HG03097 (cell line): ENCODE measurements at regions not wholly inside any gene's neighbourhood (a gene's known extent, or its start where the extent isn't known, plus 50 kb on each side); places are given as distances from the start of the nearest gene placed in this dataset.

ENCODE experiments used
- ATAC-seq: cut with Tn5 transposase; IDR thresholded peaks from one replicate; pipeline ENCODE4 v1.9.1; 2021; ENCODE audit not compliant: unreplicated experiment, low FRiP score

DNA sequence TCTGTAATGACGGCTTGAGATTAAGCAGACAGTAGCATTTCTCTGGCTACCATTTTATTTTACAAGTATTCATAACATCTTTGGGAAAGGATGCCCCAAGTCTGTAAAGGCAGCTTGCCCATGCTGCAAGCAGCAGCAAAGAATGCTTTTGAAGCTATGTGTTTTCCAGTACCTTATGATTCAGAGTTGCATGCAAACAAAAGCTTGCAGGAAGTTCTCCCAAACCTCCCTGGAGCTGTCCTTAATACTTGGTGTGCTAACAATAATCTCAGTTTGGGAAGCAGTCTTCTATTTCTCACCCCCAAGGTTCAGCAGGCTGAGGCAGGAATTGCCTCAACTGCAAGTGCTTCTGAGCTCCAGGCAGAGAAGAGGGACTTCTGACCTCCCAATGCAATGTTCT lies 60.8 kb downstream of the CCNA1 start:
- no peak for ATAC-seq

DNA sequence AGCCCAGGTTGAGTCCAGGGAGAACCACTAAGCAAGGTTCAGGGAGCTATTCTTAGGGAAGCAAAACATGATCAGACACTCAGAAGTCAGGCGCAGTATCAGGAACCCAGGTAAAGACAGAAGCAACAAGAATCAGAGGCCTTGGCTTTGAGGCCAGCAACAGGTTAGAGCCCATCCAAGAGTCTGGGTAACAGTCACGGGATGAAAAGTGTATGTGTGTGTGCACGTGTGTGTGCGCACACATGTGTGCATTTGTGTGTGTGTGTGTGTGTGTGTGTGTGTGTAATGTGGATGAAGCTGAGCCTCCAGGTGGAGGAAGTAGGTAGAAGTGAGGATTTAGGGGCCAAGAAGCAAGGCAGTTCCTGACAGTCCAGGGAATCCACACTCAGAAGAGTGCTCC lies 63.1 kb downstream of the CCNA1 start:
- ATAC-seq: no peak

DNA sequence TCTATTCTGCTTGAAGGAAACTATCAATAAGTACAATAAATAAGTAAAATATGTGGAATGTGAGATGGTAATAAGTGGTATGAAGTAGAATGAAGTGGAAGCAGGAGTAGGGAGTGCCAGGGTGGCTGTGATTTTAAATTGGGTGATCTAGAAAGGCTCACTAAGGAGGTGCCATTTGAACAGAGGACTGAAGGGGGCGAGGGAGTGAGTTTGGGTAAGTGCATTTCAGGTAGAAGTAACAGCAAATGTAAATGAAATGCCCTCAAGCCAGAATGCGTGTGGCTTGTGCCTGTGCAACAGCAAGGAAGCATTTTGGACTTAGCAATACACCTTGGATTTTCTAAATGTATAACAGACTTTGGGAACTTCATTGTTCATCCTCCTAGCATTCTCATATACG lies 77.1 kb downstream of the CCNA1 start:
- ATAC-seq: no peak

DNA sequence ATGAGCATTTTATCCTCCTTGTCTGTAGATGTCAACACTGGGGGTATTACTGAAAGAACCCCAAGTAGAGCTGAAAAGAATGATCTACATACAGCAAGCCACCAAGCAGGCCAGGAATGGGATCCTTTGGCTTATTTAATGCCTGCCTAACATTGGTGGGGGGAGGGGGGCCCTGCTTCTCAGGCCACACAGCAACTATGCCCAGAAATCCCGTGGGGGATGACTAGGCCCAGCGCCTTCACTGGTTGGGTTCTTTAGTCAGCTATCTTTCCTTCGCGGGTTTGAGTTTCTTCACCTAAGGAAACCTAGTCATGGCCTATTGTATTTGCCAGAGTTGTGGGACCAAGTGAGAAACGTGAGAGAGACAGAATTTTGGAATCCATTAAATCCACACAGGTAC lies 80.5 kb downstream of the CCNA1 start:
- no peak for ATAC-seq

DNA sequence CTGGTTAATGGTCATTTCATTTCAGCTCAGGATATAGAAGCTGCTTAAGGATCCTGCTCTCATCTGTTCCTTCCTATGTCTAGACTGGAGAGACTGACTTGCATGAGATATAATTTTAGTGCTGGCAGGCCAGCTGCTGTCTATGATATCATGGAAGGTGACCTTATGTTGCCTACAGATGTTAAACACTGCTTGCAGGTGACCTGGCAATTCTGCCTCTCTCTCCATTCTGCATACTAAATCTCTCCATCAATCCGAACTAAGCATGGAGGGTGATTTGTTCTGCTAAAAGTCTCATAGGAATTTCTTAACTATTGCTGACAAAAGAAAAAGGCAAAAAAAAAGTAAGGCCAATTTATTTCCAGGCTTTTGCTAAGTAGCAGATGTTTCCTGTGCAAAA lies 81.0 kb downstream of the CCNA1 start:
- no peak for ATAC-seq

DNA sequence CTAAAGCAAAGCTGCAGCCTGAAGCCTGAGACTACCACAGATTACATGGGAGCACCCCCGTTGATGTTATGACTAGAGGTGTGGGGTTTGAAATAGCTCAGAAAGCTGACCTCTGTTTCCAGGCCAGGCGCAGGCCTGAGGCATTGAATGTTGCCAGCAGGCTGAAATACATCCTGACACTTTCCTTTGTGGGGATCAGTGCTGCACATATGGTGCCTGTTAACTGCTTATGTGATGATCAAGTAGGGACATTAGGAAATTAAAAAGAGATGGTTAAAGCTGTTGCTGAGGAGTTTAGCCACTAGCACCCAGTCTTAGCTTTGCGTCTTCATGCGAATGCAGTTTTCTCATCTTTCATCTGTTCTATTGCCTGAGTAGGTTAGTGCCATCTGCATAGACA lies 83.2 kb downstream of the CCNA1 start:
- ATAC-seq: no peak

DNA sequence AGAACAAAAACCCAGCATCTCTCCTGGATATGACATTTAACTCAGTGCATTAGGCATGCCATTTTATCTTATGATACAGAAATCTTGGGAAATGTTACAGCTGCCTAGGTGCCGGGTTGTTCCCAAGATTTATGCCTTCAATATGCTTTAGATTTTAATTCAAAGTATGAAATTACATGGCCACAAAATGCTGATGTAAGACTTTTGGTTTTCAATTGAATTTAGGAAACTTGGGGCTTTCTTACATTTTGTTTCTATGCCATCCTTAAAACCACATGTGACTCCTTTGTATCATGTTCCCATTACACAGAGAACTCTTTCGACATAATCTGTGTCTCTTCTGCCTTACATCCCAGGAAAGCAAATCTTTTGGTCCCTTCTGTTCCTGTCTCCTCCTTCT lies 83.9 kb downstream of the CCNA1 start:
- no peak for ATAC-seq

DNA sequence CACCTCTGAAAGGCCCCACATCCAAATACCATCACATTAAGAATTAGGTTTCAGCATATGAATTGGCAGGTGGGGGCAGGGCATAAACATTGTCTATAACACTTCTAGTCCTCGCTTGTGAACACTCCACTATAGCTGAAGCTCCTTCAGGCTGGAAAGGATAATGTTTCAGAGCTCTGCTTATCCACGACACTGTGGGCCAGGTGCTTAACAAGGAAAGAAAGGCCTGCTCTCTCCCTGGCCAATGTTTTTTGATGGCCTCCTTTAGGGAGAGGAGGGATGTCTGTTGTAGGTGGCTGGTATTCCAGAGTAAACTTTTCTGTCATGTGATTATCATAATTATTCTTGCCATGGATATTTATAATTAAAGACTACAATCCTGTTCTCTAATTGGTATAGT lies 86.4 kb downstream of the CCNA1 start:
- no peak for ATAC-seq

DNA sequence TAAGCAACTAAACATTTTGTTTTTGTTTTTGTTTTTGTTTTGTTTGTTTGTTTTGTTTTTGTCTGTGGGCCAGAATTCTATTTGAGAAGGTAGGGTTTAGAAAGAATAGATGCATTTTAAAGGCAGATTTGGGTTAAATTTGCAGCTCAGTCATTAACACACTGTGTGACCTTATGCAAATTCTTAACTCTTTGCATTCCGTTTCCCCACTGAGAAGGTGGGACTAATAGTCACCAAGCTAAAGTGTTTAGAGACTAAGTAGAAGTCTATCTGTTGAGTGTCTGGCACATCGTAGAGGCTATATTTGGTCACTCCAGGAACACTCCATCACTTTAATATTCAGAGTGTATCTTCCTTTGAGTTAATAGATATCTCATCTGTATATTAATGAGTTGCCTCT lies 87.1 kb downstream of the CCNA1 start:
- ATAC-seq: no peak

DNA sequence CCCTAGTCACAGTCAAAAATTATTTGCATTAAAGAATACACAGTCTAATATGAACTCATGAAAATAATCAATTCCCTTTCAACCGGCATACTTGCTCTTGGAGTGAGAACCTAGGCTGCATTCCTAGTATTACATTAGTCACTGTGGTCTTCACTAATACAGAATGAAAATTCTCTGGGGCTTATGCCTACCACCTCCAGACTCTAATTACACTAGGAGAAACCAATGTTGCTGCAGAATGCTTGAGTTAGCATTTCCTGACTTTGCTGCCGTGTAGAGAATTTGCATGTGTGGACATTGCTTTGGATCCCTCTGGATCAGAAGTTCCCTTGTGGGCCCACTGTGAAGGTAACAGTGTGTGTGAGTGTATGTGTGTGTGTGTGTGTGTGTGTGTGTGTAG lies 87.8 kb downstream of the CCNA1 start:
- no peak for ATAC-seq

DNA sequence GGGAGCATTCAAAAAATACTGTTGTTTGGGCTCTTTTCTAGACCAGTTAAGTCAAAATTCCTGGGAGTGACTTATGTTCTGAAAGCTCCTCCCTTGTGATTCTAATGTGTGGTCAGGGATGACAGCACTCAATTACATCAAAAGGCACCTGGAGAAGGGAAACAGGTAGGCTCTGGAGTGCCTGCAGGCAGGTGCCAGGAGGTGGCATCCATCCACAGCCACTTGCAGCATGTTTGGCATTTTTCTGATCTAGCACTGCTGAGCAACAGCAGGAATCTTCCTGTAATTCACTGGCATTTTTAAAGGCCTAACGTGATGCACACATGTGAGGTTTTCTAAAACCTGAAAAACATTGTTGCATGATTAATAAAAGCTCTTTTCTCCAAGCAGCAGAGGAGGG lies 94.6 kb downstream of the CCNA1 start:
- no peak for ATAC-seq

DNA sequence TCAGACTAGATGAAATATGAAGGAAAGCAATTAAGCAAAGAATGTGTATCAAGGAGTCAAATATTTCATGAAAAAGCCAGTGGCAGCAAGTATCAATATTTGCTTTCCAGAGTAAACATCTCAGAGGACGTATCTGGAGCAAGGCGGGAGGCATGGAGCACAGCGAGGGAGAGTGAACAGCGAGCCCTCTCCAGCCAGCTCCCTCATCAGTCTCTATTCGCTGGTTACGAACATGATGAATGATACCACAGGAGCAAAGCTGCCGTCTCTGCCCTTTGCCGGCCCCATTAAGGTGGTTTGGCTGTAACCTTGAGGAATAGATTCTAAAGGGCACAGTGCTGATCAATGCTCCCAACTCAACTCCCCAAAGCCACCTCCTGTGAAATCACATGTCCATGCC lies 95.8 kb downstream of the CCNA1 start:
- no peak for ATAC-seq

DNA sequence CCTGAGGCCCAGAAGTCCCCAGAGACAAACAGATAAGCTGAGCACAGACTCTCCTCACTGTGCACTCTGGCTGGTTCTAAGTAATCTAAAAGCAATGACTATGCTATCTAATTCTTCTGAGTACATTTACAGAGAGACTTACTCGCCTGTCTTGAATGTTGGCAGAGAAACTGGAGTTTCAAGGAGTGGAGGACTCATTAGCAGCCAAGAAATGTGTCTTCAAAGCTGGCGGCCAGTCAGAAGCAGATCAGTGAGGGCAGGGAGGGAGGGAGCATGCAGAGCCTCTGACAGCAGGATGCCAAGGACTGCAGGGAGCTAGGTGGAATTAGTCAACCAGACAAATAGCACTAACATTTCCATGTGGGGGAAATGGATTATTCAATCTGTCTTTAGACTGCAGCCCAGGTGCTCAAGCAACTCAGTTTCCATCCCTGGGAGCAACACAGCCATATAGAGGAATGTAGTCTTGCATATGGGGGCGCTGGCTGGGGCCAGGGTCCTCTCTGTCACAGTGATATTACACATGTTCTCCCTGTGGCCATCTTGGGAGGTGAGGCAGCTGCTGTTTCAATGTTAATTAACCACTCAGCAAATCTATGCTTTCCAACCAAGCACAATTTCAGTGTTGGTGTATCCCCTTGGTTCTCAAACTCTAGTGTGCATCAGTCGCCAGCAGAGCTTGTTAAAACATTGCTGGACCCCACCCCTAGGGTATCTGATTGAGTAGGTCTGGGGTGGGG lies 97.9 kb downstream of the CCNA1 start:
- no peak for ATAC-seq

DNA sequence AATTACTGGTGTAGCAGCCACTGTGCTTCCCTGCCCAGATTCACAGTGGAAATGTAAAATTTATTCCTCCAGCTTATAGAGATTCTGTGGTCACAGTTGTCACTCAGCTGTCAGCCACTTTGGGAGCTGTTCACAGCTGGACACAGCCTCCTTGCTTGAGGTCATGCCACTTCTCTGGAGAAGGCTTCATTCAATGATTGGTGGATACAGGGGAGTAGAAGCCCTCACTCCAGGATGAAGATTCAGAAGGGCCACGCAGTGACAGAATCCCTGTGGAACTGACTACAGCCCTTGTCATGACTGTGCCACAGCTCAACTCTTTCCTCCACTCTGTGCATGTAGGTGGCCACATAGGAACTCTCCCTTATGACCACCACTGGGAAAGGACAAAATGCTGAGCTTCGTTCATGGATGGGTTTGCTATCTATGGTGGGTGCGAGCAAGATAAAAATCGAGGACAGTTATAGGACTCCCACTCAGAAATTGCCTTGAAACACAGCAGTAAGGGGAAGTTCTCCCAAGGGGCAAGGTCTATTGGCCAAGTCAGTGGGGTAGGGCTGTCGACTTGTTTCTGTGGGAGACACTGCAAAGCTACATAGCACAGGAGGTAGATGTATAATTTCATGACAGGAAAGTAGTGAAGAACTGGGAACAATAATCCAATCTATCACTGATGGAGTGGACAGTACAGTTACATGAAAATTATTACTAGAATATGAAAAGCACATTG lies 98.7 kb downstream of the CCNA1 start:
- no peak for ATAC-seq

DNA sequence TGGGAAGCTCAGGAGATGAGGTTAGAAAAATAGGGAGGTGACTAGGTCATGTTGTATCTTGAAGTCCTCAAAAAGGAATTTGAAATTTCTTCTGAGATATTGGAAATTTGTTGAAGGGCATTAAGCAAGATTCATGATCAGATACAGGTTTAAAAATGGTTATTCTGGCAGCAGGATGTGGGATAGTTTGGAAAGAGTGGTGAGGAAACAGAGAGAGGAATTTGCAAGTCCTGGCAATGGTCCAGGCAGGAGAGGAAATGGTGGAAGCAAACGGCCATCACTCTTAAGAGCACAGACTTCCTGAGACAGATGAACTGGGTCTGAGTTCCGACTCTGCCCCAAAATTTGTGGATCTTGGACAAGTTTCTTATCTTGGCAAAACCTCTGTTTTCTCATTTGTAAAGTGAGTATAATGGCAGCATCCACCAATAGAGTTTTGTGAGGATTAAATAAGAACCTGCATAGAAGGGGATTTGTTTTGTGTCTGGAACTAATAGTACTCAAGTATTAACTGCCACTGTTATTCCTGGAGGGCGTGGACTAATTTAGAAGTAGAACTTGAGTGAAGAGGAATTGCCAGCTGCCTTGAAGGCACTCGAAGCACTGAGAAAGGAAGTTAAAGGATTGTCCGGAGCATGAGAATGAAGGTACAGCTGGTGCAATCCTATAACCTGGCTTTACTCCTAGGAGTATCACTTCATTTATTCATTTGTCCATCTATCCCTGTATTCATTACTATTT lies 99.6 kb downstream of the CCNA1 start:
- ATAC-seq: no peak

DNA sequence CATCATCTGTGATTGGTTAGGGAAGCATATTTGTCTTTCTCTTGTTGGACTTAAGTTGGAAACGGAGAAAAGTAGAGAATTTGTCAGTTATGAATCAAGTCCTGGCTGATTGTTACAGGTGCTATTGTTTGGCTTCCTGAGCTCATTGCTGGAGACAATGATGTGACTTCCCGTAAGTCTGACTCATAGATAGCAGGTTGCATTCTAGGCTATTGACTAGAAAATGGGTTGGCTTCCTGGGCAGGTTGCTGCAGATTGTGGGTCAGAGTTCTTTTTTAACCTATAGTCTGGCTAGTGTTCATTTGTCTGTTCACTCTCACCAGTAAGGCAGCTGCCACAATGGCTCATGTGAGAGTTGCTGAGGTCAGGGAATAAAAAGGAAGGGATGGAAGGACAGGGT lies 101.5 kb downstream of the CCNA1 start:
- no peak for ATAC-seq

DNA sequence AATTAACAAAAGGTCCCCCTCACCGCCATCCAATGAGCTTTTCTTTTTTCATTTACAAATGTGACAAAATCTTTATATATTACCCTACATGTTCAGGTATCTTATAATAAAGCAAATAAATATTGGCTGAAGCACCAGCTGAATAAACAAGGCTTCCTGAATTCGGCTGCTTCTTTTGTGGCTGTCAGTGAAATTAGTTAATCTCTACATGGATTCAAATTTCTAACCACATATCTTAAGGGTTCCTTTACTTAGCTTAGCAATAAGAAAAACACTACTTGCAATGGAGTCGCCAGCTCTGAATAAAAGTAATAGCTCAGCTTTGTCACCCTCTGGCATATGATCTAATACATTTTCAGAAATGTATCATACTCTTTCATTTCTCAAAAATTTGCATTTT lies 104.3 kb downstream of the CCNA1 start:
- no peak for ATAC-seq

DNA sequence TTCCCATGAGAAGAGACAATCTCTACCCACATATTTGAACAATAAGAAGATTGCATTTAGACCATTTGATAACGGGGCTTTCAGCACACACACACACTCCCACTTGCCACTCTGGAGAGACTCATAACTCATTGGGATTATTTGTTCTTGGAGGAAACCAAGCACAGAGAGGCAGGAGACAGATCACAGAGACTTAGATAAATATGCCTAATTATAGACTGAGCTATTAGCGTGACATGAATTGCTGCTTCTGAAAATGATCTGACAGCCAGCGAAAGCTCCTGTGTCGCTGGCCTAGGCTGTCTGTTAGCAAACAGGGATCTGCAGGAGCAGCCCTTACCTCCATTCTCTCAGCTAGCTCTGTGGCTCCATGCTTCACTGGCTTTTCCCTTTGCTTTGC lies 111.4 kb downstream of the CCNA1 start:
- ATAC-seq: no peak

DNA sequence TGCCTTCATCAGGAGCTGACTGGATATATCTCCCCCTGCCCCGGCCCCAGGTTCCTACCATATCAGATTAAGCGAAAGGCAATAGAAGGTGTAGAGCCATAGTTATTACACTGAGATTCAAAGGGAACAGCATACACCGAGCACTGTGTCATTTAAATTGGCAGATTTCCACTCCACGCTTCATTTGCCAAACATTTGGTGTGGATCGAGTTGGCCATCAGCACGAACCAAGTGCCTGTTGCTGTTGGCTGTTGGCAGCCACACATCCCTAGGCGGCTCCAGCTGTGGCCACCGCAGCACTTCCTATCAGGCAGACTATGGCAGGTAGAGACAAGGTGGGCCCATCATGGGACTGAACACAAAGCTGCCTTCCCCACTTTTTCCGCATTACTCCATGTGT lies 115.8 kb downstream of the CCNA1 start:
- ATAC-seq: no peak

DNA sequence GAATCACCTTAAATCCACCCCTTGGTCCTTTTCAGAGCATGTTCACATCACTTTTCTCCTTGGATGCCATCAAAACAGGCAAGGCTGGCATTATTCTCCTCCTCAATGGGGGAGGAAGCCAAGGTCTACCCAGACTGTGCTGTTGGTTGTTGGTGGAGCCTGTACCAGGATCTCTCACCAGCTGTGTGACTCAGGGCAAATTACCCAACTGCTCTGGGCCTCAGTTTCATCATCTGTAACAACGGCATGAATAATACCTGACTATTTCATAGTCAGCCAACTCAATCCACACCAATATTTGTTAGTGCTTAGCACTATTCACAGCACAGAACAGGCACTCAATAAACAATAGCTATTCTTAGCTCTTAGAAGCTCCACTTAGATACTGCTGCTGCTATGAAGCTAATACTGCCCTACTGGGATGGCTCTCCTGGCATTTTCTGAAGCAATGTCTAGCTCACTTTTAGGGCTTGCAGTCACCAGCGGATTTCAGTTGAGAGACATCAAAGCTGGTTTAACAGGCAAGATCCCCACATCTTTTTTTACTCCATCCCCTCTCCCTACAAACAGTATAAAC lies 116.9 kb downstream of the CCNA1 start:
- no peak for ATAC-seq

DNA sequence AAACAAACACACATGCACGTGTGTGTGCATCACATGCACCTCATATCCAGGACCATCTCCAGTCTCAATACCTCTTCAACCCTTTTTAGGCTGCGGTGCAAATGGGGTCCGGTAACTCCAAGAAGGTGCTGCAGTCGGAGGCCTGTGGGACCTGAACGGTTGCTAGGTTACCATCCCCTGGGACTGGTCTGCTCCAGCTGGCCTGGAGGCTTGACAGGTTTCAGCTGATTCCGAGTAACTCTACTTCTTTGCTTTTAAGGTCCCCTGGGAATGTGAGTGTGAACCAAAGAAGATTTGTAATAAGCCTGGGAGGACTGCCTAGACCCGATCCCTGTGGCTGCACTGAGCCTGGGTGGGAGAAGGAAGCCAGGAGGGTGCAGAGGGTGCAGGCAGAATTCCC lies 117.5 kb downstream of the CCNA1 start:
- ATAC-seq: no peak
